ENCODE measurements at regions not wholly inside any gene's neighbourhood (a gene's known extent, or its start where the extent isn't known, plus 50 kb on each side); places are given as distances from the start of the nearest gene placed in this dataset.
A peak's percentile ranks its signal among the peaks of the same experiment; 100 is the strongest.

DNA sequence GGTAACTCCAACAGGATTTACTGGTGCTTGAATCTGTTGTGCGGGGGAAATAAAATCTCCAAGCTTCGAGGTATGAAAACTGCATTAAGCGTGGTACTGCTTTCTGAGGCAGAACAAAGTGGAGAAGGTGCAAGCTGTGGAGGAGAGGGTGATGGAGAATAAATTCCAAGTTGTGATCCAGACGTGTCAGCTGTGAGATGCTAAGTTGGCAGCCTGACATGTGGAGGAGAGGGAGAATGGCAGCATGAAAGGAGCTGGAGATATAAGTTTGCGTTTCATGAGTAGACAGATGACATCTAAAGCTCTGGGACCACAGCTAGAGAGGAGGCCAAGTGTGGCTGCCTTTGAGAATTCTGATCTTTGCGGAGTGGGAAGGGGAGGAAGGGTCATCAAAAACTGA lies 411.8 kb downstream of the FBXO15 start (continued):
- TF ChIP-seq, protein P1, sequence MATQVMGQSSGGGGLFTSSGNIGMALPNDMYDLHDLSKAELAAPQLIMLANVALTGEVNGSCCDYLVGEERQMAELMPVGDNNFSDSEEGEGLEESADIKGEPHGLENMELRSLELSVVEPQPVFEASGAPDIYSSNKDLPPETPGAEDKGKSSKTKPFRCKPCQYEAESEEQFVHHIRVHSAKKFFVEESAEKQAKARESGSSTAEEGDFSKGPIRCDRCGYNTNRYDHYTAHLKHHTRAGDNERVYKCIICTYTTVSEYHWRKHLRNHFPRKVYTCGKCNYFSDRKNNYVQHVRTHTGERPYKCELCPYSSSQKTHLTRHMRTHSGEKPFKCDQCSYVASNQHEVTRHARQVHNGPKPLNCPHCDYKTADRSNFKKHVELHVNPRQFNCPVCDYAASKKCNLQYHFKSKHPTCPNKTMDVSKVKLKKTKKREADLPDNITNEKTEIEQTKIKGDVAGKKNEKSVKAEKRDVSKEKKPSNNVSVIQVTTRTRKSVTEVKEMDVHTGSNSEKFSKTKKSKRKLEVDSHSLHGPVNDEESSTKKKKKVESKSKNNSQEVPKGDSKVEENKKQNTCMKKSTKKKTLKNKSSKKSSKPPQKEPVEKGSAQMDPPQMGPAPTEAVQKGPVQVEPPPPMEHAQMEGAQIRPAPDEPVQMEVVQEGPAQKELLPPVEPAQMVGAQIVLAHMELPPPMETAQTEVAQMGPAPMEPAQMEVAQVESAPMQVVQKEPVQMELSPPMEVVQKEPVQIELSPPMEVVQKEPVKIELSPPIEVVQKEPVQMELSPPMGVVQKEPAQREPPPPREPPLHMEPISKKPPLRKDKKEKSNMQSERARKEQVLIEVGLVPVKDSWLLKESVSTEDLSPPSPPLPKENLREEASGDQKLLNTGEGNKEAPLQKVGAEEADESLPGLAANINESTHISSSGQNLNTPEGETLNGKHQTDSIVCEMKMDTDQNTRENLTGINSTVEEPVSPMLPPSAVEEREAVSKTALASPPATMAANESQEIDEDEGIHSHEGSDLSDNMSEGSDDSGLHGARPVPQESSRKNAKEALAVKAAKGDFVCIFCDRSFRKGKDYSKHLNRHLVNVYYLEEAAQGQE (IDR thresholded peaks at IDR 0.05; ENCODE audit: unreplicated experiment), result no peak
- TF ChIP-seq NANOG (IDR thresholded peaks at IDR 0.05; ENCODE audit: borderline replicate concordance) (no peak), EZH2 (IDR thresholded peaks at IDR 0.05; ENCODE audit: low read depth, unreplicated experiment) (no peak), ZNF331 (CRISPR knock-in tag; IDR thresholded peaks at IDR 0.05; ENCODE audit: low read depth) (no peak)

DNA sequence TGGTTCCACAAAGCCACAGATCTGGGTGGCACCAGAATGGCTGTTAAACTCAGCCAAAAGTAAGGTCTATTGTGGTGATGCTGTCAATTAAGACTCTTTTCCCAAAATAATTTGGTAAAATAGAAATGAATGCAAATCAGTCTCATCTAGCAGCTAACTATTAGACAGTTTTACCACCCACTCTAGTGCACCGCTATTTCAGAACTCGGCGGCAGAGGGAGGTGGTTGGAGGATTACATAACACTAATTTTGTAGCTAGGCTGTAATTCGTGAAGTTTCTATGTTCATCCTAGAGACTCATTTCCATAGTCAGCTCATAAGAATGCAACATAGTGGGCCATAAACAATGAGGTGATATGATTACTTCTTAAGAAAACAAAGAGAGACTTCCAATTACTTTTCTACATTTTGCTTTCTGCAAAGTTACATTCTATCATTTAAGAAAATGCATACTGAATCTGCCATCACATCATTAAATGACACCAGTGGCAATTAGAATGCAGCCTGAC lies 413.8 kb downstream of the FBXO15 start:
- no peak for ATAC-seq
- no peak overlapping the region for H3K4me3 ChIP-seq
- H3K36me3 ChIP-seq (ENCODE audit: insufficient read depth), result no peaks in the 10 kb centered on the region
- no peak for TF ChIP-seq STAT1 (IDR thresholded peaks at IDR 0.05; ENCODE audit: unreplicated experiment)
- TF ChIP-seq, protein P2, sequence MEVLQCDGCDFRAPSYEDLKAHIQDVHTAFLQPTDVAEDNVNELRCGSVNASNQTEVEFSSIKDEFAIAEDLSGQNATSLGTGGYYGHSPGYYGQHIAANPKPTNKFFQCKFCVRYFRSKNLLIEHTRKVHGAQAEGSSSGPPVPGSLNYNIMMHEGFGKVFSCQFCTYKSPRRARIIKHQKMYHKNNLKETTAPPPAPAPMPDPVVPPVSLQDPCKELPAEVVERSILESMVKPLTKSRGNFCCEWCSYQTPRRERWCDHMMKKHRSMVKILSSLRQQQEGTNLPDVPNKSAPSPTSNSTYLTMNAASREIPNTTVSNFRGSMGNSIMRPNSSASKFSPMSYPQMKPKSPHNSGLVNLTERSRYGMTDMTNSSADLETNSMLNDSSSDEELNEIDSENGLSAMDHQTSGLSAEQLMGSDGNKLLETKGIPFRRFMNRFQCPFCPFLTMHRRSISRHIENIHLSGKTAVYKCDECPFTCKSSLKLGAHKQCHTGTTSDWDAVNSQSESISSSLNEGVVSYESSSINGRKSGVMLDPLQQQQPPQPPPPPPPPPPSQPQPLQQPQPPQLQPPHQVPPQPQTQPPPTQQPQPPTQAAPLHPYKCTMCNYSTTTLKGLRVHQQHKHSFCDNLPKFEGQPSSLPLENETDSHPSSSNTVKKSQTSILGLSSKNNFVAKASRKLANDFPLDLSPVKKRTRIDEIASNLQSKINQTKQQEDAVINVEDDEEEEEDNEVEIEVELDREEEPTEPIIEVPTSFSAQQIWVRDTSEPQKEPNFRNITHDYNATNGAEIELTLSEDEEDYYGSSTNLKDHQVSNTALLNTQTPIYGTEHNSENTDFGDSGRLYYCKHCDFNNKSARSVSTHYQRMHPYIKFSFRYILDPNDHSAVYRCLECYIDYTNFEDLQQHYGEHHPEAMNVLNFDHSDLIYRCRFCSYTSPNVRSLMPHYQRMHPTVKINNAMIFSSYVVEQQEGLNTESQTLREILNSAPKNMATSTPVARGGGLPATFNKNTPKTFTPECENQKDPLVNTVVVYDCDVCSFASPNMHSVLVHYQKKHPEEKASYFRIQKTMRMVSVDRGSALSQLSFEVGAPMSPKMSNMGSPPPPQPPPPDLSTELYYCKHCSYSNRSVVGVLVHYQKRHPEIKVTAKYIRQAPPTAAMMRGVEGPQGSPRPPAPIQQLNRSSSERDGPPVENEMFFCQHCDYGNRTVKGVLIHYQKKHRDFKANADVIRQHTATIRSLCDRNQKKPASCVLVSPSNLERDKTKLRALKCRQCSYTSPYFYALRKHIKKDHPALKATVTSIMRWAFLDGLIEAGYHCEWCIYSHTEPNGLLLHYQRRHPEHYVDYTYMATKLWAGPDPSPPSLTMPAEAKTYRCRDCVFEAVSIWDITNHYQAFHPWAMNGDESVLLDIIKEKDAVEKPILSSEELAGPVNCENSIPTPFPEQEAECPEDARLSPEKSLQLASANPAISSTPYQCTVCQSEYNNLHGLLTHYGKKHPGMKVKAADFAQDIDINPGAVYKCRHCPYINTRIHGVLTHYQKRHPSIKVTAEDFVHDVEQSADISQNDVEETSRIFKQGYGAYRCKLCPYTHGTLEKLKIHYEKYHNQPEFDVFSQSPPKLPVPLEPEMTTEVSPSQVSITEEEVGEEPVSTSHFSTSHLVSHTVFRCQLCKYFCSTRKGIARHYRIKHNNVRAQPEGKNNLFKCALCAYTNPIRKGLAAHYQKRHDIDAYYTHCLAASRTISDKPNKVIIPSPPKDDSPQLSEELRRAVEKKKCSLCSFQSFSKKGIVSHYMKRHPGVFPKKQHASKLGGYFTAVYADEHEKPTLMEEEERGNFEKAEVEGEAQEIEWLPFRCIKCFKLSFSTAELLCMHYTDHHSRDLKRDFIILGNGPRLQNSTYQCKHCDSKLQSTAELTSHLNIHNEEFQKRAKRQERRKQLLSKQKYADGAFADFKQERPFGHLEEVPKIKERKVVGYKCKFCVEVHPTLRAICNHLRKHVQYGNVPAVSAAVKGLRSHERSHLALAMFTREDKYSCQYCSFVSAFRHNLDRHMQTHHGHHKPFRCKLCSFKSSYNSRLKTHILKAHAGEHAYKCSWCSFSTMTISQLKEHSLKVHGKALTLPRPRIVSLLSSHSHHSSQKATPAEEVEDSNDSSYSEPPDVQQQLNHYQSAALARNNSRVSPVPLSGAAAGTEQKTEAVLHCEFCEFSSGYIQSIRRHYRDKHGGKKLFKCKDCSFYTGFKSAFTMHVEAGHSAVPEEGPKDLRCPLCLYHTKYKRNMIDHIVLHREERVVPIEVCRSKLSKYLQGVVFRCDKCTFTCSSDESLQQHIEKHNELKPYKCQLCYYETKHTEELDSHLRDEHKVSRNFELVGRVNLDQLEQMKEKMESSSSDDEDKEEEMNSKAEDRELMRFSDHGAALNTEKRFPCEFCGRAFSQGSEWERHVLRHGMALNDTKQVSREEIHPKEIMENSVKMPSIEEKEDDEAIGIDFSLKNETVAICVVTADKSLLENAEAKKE (CRISPR knock-in tag; IDR thresholded peaks at IDR 0.05), result no peak
- no peak for TF ChIP-seq NANOG (IDR thresholded peaks at IDR 0.05; ENCODE audit: borderline replicate concordance)
- no peak for TF ChIP-seq POLR2AphosphoS5 (IDR thresholded peaks at IDR 0.05; ENCODE audit: low read depth)
- TF ChIP-seq EZH2 (IDR thresholded peaks at IDR 0.05; ENCODE audit: low read depth, unreplicated experiment), result no peak
- TF ChIP-seq, protein P3, sequence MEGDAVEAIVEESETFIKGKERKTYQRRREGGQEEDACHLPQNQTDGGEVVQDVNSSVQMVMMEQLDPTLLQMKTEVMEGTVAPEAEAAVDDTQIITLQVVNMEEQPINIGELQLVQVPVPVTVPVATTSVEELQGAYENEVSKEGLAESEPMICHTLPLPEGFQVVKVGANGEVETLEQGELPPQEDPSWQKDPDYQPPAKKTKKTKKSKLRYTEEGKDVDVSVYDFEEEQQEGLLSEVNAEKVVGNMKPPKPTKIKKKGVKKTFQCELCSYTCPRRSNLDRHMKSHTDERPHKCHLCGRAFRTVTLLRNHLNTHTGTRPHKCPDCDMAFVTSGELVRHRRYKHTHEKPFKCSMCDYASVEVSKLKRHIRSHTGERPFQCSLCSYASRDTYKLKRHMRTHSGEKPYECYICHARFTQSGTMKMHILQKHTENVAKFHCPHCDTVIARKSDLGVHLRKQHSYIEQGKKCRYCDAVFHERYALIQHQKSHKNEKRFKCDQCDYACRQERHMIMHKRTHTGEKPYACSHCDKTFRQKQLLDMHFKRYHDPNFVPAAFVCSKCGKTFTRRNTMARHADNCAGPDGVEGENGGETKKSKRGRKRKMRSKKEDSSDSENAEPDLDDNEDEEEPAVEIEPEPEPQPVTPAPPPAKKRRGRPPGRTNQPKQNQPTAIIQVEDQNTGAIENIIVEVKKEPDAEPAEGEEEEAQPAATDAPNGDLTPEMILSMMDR (conservative IDR thresholded peaks at IDR 0.05; ENCODE audit: low read depth in 2 of 2), result no peak
- no peak for TF ChIP-seq ZNF331 (CRISPR knock-in tag; IDR thresholded peaks at IDR 0.05; ENCODE audit: low read depth)
- no peak for TF ChIP-seq ZNF114 (CRISPR knock-in tag; IDR thresholded peaks at IDR 0.05)
- no peak for TF ChIP-seq JUNB (IDR thresholded peaks at IDR 0.05; ENCODE audit: unreplicated experiment)
- no peak for TF ChIP-seq EZH2phosphoT487 (IDR thresholded peaks at IDR 0.05; ENCODE audit: unreplicated experiment)

More for the DNA sequence above, 413.8 kb downstream of the FBXO15 start:
- DNase-seq (ENCODE audit: low spot score), result no peak
- H3F3A ChIP-seq (replicated peaks; ENCODE audit: low read depth), result no peaks in the 10 kb centered on the region
- H3K36me3 Mint-ChIP-seq (ENCODE audit: low read depth), result peaks cover 7% of the 10 kb centered on the region; the same call in 1 of the 3 replicates
- H3K27me3 Mint-ChIP-seq (ENCODE audit: insufficient read depth, low read depth, poor library complexity), result peaks cover 1% of the 10 kb centered on the region
- H3K4me1 ChIP-seq (ENCODE audit: insufficient read depth), result no peaks in the 10 kb centered on the region
- H3K79me2 ChIP-seq (replicated peaks; ENCODE audit: insufficient read depth), result no peaks in the 10 kb centered on the region
- no peak overlapping the region for H3K27ac Mint-ChIP-seq
- H3K27ac ChIP-seq (ENCODE audit: low read depth), result no peak overlapping the region
- no peak overlapping the region for H3K4me3 Mint-ChIP-seq
- 0 out of 2 replicates have a peak, but pooled peaks cover 3% of the 10 kb centered on the region for H3K9me2 ChIP-seq (ENCODE audit: insufficient read depth)
- peaks cover 3% of the 10 kb centered on the region; the same call in 1 of the 3 replicates for H3K4me1 Mint-ChIP-seq
- H3K27me3 ChIP-seq (ENCODE audit: insufficient read depth), result no peaks in the 10 kb centered on the region
- H3K4me2 ChIP-seq, result no peak overlapping the region
- peaks cover 13% of the 10 kb centered on the region; the same call in 2 of the 3 replicates for H3K9me3 Mint-ChIP-seq
- peak overlapping the region; percentile 12; the same call in 1 of the 2 replicates for H2AFZ ChIP-seq
- H4K20me1 ChIP-seq (replicated peaks; ENCODE audit: insufficient read depth), result no peaks in the 10 kb centered on the region

Measured in GM23338 (cell line).